Endothelial cell (in vitro differentiated cells): ENCODE measurements at regions not wholly inside any gene's neighbourhood (a gene's known extent, or its start where the extent isn't known, plus 50 kb on each side); places are given as distances from the start of the nearest gene placed in this dataset.

Experiments
- DNase-seq: peaks from one replicate; pipeline ENCODE4 v3.0.0; 2021; ENCODE audit warnings: low spot score
- H3K27ac Mint-ChIP-seq: one replicate; pipeline ENCODE4 v1.8.0; 2021; ENCODE audit warnings: mixed read lengths, inconsistent platforms; ENCODE audit not compliant: unreplicated experiment
- H3K27me3 Mint-ChIP-seq: one replicate; pipeline ENCODE4 v1.8.0; 2021; ENCODE audit warnings: mild to moderate bottlenecking, moderate library complexity, mixed read lengths, inconsistent platforms; ENCODE audit not compliant: unreplicated experiment
- H3K36me3 Mint-ChIP-seq: one replicate; pipeline ENCODE4 v1.8.0; 2021; ENCODE audit warnings: mild to moderate bottlenecking, low read depth, mixed read lengths, inconsistent platforms; ENCODE audit not compliant: unreplicated experiment
- H3K4me1 Mint-ChIP-seq: one replicate; pipeline ENCODE4 v1.8.0; 2021; ENCODE audit warnings: mild to moderate bottlenecking, mixed read lengths, inconsistent platforms; ENCODE audit not compliant: unreplicated experiment
- H3K4me3 Mint-ChIP-seq: one replicate; pipeline ENCODE4 v1.8.0; 2021; ENCODE audit warnings: mild to moderate bottlenecking, mixed read lengths, inconsistent platforms; ENCODE audit not compliant: unreplicated experiment
- H3K9me3 Mint-ChIP-seq: one replicate; pipeline ENCODE4 v1.8.0; 2021; ENCODE audit warnings: mixed read lengths, inconsistent platforms; ENCODE audit not compliant: unreplicated experiment
- CTCF ChIP-seq: fragments of 200-600 bp; sonication (generic); IDR thresholded peaks from one replicate; pipeline ENCODE4 v1.5.0; 2021; ENCODE audit warnings: antibody characterized with exemption; ENCODE audit not compliant: unreplicated experiment

GRCh38 chr4:61068060-61068459 lies 132.1 kb upstream of the ADGRL3 start:
- H3K27me3 Mint-ChIP-seq: no peaks in the 10 kb centered on the region
- H3K4me3 Mint-ChIP-seq: no peak overlapping the region
- no peak for DNase-seq
- no peaks in the 10 kb centered on the region for H3K36me3 Mint-ChIP-seq
- TF ChIP-seq CTCF: no peak
- peaks cover 14% of the 10 kb centered on the region for H3K4me1 Mint-ChIP-seq
- H3K27ac Mint-ChIP-seq: no peak overlapping the region
- no peaks in the 10 kb centered on the region for H3K9me3 Mint-ChIP-seq

GRCh38 chr4:61068745-61069144 lies 131.4 kb upstream of the ADGRL3 start:
- Mint-ChIP-seq H3K36me3 (no peaks in the 10 kb centered on the region), H3K4me3 (no peak overlapping the region), H3K4me1 (peaks cover 14% of the 10 kb centered on the region), H3K27me3 (no peaks in the 10 kb centered on the region), H3K27ac (no peak overlapping the region), H3K9me3 (no peaks in the 10 kb centered on the region)
- no peak for DNase-seq
- no peak for TF ChIP-seq CTCF

GRCh38 chr4:61070269-61070668 lies 129.9 kb upstream of the ADGRL3 start:
- Mint-ChIP-seq H3K27ac (no peak overlapping the region), H3K9me3 (no peaks in the 10 kb centered on the region), H3K4me1 (peaks cover 14% of the 10 kb centered on the region), H3K36me3 (no peaks in the 10 kb centered on the region), H3K27me3 (no peaks in the 10 kb centered on the region), H3K4me3 (no peak overlapping the region)
- DNase-seq: no peak
- no peak for TF ChIP-seq CTCF

GRCh38 chr4:61079427-61079826 lies 120.7 kb upstream of the ADGRL3 start:
- no peaks in the 10 kb centered on the region for H3K4me1 Mint-ChIP-seq
- H3K9me3 Mint-ChIP-seq: no peaks in the 10 kb centered on the region
- no peak for DNase-seq

GRCh38 chr4:61079976-61080375 lies 120.2 kb upstream of the ADGRL3 start:
- no peak overlapping the region for H3K4me3 Mint-ChIP-seq
- no peaks in the 10 kb centered on the region for H3K4me1 Mint-ChIP-seq
- H3K9me3 Mint-ChIP-seq: no peaks in the 10 kb centered on the region
- H3K36me3 Mint-ChIP-seq: no peaks in the 10 kb centered on the region
- no peaks in the 10 kb centered on the region for H3K27me3 Mint-ChIP-seq
- DNase-seq: no peak
- no peak overlapping the region for H3K27ac Mint-ChIP-seq
- no peak for TF ChIP-seq CTCF

More at GRCh38 chr4:61079427-61079826, 120.7 kb upstream of the ADGRL3 start:
- Mint-ChIP-seq H3K4me3 (no peak overlapping the region), H3K27ac (no peak overlapping the region), H3K36me3 (no peaks in the 10 kb centered on the region), H3K27me3 (no peaks in the 10 kb centered on the region)
- TF ChIP-seq CTCF: no peak
